ENCODE measurements at regions not wholly inside any gene's neighbourhood (a gene's known extent, or its start where the extent isn't known, plus 50 kb on each side); places are given as distances from the start of the nearest gene placed in this dataset.

DNA sequence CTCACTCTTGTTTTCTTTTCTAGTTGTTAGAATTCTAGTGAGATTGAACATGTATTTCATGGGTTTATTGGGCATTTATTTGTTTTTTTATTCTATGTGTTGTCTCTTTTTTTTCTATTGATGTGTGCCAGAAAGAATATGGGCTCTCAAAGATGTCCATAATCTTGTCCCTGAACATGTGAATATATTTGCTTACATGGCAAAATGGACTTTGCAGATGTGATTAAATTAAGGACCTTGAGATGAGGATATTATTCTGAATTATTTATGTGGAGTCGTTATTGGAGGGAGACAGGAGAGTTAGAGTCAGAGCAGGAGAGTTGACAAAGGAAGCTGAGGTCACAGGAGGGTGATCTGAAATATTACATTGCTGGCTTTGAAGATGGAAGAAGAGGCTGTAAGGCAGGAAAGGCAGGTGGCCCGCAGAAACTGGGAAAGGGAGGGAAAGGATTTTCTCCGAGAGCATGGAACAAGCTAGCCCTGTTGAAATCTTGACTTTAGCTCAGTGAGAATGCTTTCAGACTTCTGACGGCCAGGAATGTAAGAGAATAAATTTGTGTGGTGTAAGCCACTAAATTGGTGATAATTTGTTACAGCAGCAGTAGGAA lies 82.8 kb downstream of the NABP1 start:
- ChIA-PET POLR2A (no interaction called here), CTCF (no interaction called here)
- Histone ChIP-seq H3K36me3 (ENCODE audit: control insufficient read depth, insufficient read depth, low read length) (no peaks in the 10 kb centered on the region), H3K4me3 (ENCODE audit: low read depth, low read length) (no peak overlapping the region), H3K27me3 (ENCODE audit: control insufficient read depth, insufficient read depth, low read length) (peaks cover 2% of the 10 kb centered on the region; the same call in 1 of the 2 replicates)
- TF ChIP-seq CTCF (IDR thresholded peaks at IDR 0.05; ENCODE audit: insufficient read depth, low read depth, low read length), result no peak
- DNase-seq (ENCODE audit: low read depth), result no peak

DNA sequence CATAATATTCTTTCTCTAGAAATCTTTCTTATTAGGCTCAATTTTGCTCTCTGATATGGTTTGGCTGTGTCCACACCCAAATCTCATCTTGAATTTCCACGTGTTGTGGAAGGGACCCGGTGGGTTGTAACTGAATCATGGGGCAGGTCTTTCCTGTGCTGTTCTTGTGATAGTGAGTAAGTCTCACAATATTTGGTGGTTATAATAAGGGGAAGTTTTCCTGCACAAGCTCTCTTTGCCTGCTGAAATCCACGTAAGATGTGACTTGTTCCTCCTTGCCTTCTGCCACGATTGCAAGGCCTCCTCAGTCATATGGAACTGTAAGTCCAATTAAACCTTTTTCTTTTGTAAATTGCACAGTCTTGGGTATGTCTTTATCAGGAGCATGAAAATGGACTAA lies 73.8 kb downstream of the CAVIN2 start:
- POLR2A ChIA-PET, result no interaction called here
- Histone ChIP-seq H3K36me3 (ENCODE audit: control insufficient read depth, insufficient read depth, low read length) (no peaks in the 10 kb centered on the region), H3K27me3 (ENCODE audit: control insufficient read depth, insufficient read depth, low read length) (no peaks in the 10 kb centered on the region; the same call in 1 of the 2 replicates), H3K4me3 (ENCODE audit: low read depth, low read length) (no peak overlapping the region)
- TF ChIP-seq CTCF (IDR thresholded peaks at IDR 0.05; ENCODE audit: insufficient read depth, low read depth, low read length), result no peak
- CTCF ChIA-PET, result interaction anchor here (1.3 kb wide), 1 partner anchor 389 kb away, joined by 3 read pairs; no protein-coding TSS in a partner anchor
- no peak for DNase-seq (ENCODE audit: low read depth)

DNA sequence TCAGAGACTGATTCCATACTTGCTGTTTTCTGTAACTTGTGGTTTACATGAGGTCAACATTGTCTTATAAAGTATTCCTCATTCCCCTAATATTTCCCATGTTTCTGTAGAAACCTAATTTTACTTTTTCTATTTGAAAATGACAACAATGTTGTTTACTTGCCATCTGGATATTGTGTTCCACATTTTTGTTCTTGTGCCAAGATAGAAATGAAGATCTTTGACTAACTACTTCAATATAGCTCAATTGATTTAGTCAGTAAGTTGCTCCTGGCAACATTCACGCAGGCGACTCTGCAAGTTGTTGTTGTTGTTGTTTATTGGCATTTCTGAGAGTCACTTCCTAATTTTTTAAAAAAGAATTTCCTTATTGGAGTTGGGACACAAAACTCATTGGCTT lies 69.5 kb downstream of the CAVIN2 start:
- no peaks in the 10 kb centered on the region; the same call in 1 of the 2 replicates for H3K27me3 ChIP-seq (ENCODE audit: control insufficient read depth, insufficient read depth, low read length)
- POLR2A ChIA-PET, result no interaction called here
- no peak for TF ChIP-seq CTCF (IDR thresholded peaks at IDR 0.05; ENCODE audit: insufficient read depth, low read depth, low read length)
- no peak for DNase-seq (ENCODE audit: low read depth)
- H3K36me3 ChIP-seq (ENCODE audit: control insufficient read depth, insufficient read depth, low read length), result no peaks in the 10 kb centered on the region
- no peak overlapping the region for H3K4me3 ChIP-seq (ENCODE audit: low read depth, low read length)
- CTCF ChIA-PET, result no interaction called here

DNA sequence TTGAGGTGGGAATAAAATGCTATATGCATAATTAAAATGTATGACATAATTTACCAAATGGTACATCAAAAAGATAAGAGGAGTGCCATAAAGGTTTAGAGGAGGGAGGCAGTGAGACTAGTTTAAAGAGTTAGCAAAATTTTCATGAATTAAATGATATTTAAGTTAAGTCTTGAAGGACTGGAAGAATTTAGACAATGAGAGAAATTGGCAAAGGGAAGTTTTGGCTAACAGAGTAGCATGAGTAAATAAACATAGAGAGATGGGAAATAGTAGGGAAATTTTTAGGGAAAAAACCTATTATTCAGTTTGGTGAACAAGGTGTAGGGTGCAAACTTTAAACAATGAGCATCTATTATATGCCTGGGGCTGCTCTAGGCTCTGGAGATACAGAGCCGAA lies 68.8 kb downstream of the CAVIN2 start:
- ChIA-PET POLR2A (no interaction called here), CTCF (no interaction called here)
- Histone ChIP-seq H3K4me3 (ENCODE audit: low read depth, low read length) (no peak overlapping the region), H3K36me3 (ENCODE audit: control insufficient read depth, insufficient read depth, low read length) (no peaks in the 10 kb centered on the region), H3K27me3 (ENCODE audit: control insufficient read depth, insufficient read depth, low read length) (no peaks in the 10 kb centered on the region; the same call in 1 of the 2 replicates)
- TF ChIP-seq CTCF (IDR thresholded peaks at IDR 0.05; ENCODE audit: insufficient read depth, low read depth, low read length), result no peak
- DNase-seq (ENCODE audit: low read depth), result no peak

GRCh38 chr2:191782351-191782750 lies 64.5 kb downstream of the CAVIN2 start:
- DNase-seq (ENCODE audit: low read depth), result no peak
- no peak for TF ChIP-seq CTCF (IDR thresholded peaks at IDR 0.05; ENCODE audit: insufficient read depth, low read depth, low read length)
- Histone ChIP-seq H3K36me3 (ENCODE audit: control insufficient read depth, insufficient read depth, low read length) (no peaks in the 10 kb centered on the region), H3K27me3 (ENCODE audit: control insufficient read depth, insufficient read depth, low read length) (no peaks in the 10 kb centered on the region; the same call in 1 of the 2 replicates), H3K4me3 (ENCODE audit: low read depth, low read length) (no peak overlapping the region)
- ChIA-PET CTCF (no interaction called here), POLR2A (no interaction called here)
